Gastroesophageal sphincter (tissue), 3 donors: ENCODE measurements at regions not wholly inside any gene's neighbourhood (a gene's known extent, or its start where the extent isn't known, plus 50 kb on each side); places are given as distances from the start of the nearest gene placed in this dataset.

ENCODE experiments used
- POLR2A ChIP-seq, 2 donors: fragments of 450-650 bp; IDR thresholded peaks; one replicate each; pipeline ENCODE4 v1.6.1; 2017; ENCODE audit warnings: antibody characterized with exemption in 2 of 2, mild to moderate bottlenecking in 2 of 2, moderate library complexity in 1 of 2
- POLR2AphosphoS5 ChIP-seq: sonication (generic); formaldehyde crosslinking; IDR thresholded peaks from one replicate; pipeline ENCODE4 v1.6.1; 2017; ENCODE audit warnings: antibody characterized with exemption
- TF ChIP-seq, protein P1 (sequence below), 4 experiments: fragments of 200-600 bp in 2 of 4; fragments of 450-650 bp in 2 of 4; sonication (generic) in 1 of 4; IDR thresholded peaks; one replicate each; pipeline ENCODE4 v1.5.1; 2017 to 2019; ENCODE audit warnings: antibody characterized with exemption in 4 of 4, mild to moderate bottlenecking in 2 of 4, moderate library complexity in 2 of 4

GRCh38 chr6:165854863-165855593 is 192.0 kb upstream of the PDE10A start:
- TF ChIP-seq, protein P1, sequence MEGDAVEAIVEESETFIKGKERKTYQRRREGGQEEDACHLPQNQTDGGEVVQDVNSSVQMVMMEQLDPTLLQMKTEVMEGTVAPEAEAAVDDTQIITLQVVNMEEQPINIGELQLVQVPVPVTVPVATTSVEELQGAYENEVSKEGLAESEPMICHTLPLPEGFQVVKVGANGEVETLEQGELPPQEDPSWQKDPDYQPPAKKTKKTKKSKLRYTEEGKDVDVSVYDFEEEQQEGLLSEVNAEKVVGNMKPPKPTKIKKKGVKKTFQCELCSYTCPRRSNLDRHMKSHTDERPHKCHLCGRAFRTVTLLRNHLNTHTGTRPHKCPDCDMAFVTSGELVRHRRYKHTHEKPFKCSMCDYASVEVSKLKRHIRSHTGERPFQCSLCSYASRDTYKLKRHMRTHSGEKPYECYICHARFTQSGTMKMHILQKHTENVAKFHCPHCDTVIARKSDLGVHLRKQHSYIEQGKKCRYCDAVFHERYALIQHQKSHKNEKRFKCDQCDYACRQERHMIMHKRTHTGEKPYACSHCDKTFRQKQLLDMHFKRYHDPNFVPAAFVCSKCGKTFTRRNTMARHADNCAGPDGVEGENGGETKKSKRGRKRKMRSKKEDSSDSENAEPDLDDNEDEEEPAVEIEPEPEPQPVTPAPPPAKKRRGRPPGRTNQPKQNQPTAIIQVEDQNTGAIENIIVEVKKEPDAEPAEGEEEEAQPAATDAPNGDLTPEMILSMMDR (IDR thresholded peaks at IDR 0.05): no peak
- TF ChIP-seq POLR2AphosphoS5 (no peak), POLR2A (IDR thresholded peaks at IDR 0.05) (no peak)
